GM12891 (cell line): ENCODE measurements at regions not wholly inside any gene's neighbourhood (a gene's known extent, or its start where the extent isn't known, plus 50 kb on each side); places are given as distances from the start of the nearest gene placed in this dataset.

Experiments used
- DNase-seq: peaks from one replicate; pipeline ENCODE4 v3.0.0; 2011; ENCODE audit warnings: low spot score; ENCODE audit not compliant: insufficient read length
- FAIRE-seq: peaks from 2 replicates; lab custom pipeline; 2011; peaks lifted over from hg19 to GRCh38; lab: Jason Lieb, UNC
- PAX5 ChIP-seq: IDR thresholded peaks from 2 replicates; pipeline ENCODE4 v1.6.1; 2011; ENCODE audit warnings: low read length, moderate library complexity, mild to moderate bottlenecking; ENCODE audit not compliant: insufficient read depth, severe bottlenecking
- POLR2A ChIP-seq: IDR thresholded peaks from 2 replicates; pipeline ENCODE4 v1.6.1; 2011; ENCODE audit warnings: low read depth, low read length, control low read depth
- POLR2AphosphoS5 ChIP-seq: IDR thresholded peaks from 2 replicates; pipeline ENCODE4 v1.6.1; 2011; ENCODE audit warnings: low read depth, low read length, control low read depth
- POU2F2 ChIP-seq: IDR thresholded peaks from 2 replicates; pipeline ENCODE4 v1.6.1; 2011; ENCODE audit warnings: low read depth, mild to moderate bottlenecking, control low read depth, low read length, moderate library complexity
- SPI1 ChIP-seq: IDR thresholded peaks from 2 replicates; pipeline ENCODE4 v1.6.1; 2011; ENCODE audit warnings: low read depth, low read length, control low read depth
- TAF1 ChIP-seq: IDR thresholded peaks from 2 replicates; pipeline ENCODE4 v1.6.1; 2011; ENCODE audit warnings: low read depth, low read length, control low read depth

- no peak for TF ChIP-seq POU2F2
- no peak for TF ChIP-seq TAF1
- FAIRE-seq (no peak), DNase-seq (no peak)
These were observed 126.7 kb downstream of the GDAP2 start for GRCh38 chr1:117802531-117803257.

GRCh38 chr1:117803318-117803717 is 126.1 kb downstream of the GDAP2 start:
- FAIRE-seq (no peak), DNase-seq (no peak)
- TF ChIP-seq SPI1: no peak
- TF ChIP-seq TAF1: no peak
- no peak for TF ChIP-seq POLR2AphosphoS5
- TF ChIP-seq POLR2A: no peak
- no peak for TF ChIP-seq POU2F2
- no peak for TF ChIP-seq PAX5

DNA sequence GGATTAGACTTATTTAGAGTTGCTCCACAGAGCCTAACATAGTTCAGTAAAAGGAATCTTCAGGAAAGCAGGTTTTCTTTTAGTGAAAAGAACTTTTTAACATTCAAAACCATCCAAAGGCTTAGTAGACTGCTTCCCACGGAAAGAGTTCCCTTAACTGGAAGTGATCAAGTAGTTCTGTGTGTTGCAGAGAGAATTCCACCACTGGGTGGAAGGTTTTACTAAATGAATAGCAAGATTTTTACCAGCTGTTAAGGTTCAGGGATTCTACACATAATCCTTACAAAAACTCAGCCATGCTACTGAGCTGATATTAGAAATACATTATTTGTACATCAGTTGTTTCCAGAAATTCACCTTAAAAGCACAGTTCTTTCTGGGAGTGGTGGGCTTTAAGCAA is 119.7 kb downstream of the GDAP2 start:
- TF ChIP-seq TAF1: no peak
- no peak for TF ChIP-seq SPI1
- TF ChIP-seq POLR2AphosphoS5: no peak
- no peak for TF ChIP-seq POU2F2
- no peak for TF ChIP-seq PAX5
- TF ChIP-seq POLR2A: no peak
- no peak for DNase-seq
- no peak for FAIRE-seq

- no peak for TF ChIP-seq SPI1
- TF ChIP-seq POLR2A: no peak
- TF ChIP-seq POU2F2: no peak
- no peak for TF ChIP-seq TAF1
- no peak for TF ChIP-seq POLR2AphosphoS5
- TF ChIP-seq PAX5: no peak
- FAIRE-seq (no peak), DNase-seq (no peak)
These were observed 118.9 kb downstream of the GDAP2 start for GRCh38 chr1:117810553-117810952.

DNA sequence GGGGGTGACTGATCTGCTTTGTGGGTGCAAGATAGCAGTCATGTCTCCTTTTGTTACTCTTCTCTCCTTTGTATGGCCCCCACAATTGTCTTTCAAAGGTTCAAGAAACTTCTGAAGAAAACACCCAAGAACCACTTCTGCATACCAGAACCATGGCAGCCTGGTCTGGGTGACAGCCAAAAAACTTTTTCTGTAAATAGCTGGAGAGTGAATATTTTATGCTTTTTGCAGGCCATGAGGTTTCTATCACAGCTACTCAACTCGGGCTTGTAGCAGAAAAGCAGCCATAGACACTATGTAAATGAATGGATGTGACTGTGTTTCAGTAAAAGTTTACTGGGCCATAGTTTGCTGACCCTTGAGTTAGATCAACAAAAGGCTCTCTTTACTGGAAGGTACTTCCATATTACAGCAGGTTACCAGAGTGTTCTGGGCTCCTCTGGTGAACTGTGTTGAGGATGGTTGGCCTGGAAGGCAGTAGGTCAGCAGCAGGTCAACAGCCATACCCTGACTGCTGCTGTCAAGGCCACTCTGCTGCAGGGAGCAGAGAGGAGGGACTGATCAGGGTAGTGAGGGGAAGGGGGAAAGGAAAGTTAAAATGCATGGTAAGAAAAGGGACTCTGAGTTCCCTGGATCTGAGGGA is 116.4 kb downstream of the GDAP2 start:
- no peak for FAIRE-seq
- no peak for DNase-seq
- no peak for TF ChIP-seq POU2F2
- no peak for TF ChIP-seq TAF1
- no peak for TF ChIP-seq POLR2AphosphoS5
- no peak for TF ChIP-seq PAX5
- TF ChIP-seq SPI1: no peak
- TF ChIP-seq POLR2A: no peak
